Gastroesophageal sphincter (tissue), 3 donors: ENCODE measurements at regions not wholly inside any gene's neighbourhood (a gene's known extent, or its start where the extent isn't known, plus 50 kb on each side); places are given as distances from the start of the nearest gene placed in this dataset.

Experiments used
- POLR2A ChIP-seq, 2 donors: fragments of 450-650 bp; IDR thresholded peaks; one replicate each; pipeline ENCODE4 v1.6.1; 2017; ENCODE audit warnings: antibody characterized with exemption in 2 of 2, mild to moderate bottlenecking in 2 of 2, moderate library complexity in 1 of 2
- POLR2AphosphoS5 ChIP-seq: sonication (generic); formaldehyde crosslinking; IDR thresholded peaks from one replicate; pipeline ENCODE4 v1.6.1; 2017; ENCODE audit warnings: antibody characterized with exemption
- TF ChIP-seq, protein P1 (sequence below), 4 experiments: fragments of 200-600 bp in 2 of 4; fragments of 450-650 bp in 2 of 4; sonication (generic) in 1 of 4; IDR thresholded peaks; one replicate each; pipeline ENCODE4 v1.5.1; 2017 to 2019; ENCODE audit warnings: antibody characterized with exemption in 4 of 4, mild to moderate bottlenecking in 2 of 4, moderate library complexity in 2 of 4

DNA sequence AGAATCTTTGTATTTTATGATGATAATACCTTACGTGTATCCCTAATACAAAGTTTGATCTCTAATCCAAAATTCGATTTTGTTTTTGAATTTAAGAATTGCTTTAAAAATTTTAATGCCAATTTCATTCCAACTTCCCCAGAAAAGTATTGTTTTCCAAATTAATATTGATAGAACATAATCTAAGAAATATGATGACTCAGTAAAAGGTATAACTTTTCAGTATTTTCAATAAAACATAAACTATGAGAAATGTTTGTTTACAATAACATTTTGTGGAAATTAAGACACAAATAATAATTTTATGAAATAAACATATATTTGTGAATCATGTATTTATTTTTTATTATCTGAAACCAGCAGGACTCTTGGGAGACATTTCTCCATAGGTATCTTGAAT, 931.6 kb downstream of the EFNA5 start:
- TF ChIP-seq, protein P1, sequence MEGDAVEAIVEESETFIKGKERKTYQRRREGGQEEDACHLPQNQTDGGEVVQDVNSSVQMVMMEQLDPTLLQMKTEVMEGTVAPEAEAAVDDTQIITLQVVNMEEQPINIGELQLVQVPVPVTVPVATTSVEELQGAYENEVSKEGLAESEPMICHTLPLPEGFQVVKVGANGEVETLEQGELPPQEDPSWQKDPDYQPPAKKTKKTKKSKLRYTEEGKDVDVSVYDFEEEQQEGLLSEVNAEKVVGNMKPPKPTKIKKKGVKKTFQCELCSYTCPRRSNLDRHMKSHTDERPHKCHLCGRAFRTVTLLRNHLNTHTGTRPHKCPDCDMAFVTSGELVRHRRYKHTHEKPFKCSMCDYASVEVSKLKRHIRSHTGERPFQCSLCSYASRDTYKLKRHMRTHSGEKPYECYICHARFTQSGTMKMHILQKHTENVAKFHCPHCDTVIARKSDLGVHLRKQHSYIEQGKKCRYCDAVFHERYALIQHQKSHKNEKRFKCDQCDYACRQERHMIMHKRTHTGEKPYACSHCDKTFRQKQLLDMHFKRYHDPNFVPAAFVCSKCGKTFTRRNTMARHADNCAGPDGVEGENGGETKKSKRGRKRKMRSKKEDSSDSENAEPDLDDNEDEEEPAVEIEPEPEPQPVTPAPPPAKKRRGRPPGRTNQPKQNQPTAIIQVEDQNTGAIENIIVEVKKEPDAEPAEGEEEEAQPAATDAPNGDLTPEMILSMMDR (IDR thresholded peaks at IDR 0.05), result no peak
- TF ChIP-seq POLR2A (IDR thresholded peaks at IDR 0.05) (no peak), POLR2AphosphoS5 (no peak)
